Breast epithelium (tissue), 3 donors: ENCODE measurements at regions not wholly inside any gene's neighbourhood (a gene's known extent, or its start where the extent isn't known, plus 50 kb on each side); places are given as distances from the start of the nearest gene placed in this dataset.

Source experiments
- CTCF ChIP-seq, 3 donors: fragments of 450-650 bp; IDR thresholded peaks; one replicate each; pipeline ENCODE4 v1.5.1; 2016 to 2017; ENCODE audit warnings: antibody characterized with exemption in 3 of 3, mild to moderate bottlenecking in 3 of 3, moderate library complexity in 3 of 3
- POLR2AphosphoS5 ChIP-seq, 3 donors: sonication (generic); formaldehyde crosslinking; IDR thresholded peaks; one replicate each; pipeline ENCODE4 v1.6.1; 2017; ENCODE audit warnings: antibody characterized with exemption in 3 of 3

DNA sequence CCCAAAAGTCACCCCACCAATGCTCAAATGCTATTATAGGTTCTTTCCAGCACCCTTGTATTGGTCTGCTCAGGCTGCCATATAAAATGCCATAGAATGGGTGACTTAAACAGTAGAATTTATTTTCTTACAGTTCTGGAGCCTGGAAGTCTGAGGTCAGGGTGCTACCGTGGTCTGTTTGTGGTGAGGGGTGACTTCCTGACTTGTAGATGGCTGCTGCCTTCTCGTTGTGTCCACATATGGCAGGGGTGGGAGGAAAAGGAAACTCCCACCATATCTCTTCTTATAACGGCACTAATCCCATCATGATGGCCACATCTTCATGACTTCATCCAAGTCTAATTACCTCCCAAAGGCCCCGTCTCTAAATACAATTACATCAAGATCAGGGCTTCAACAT, 257.8 kb upstream of the TARS1 start:
- TF ChIP-seq CTCF (IDR thresholded peaks at IDR 0.05) (no peak), POLR2AphosphoS5 (IDR thresholded peaks at IDR 0.05) (no peak)
